Type B pancreatic cell (in vitro differentiated cells): ENCODE measurements at regions not wholly inside any gene's neighbourhood (a gene's known extent, or its start where the extent isn't known, plus 50 kb on each side); places are given as distances from the start of the nearest gene placed in this dataset.
"Not testable (repeated sequence)": the region's sequence is repeated elsewhere in the genome, so short reads cannot be mapped to it uniquely, and the experiment has no call there.

Source experiments
- DNase-seq: peaks from one replicate; pipeline ENCODE4 v3.0.0; 2021; ENCODE audit warnings: mixed read lengths; ENCODE audit not compliant: unreplicated experiment; ENCODE audit errors: extremely low spot score
- H3K27ac Mint-ChIP-seq: 2 replicates; pipeline ENCODE4 v1.8.0; 2021; ENCODE audit warnings: mild to moderate bottlenecking, mixed read lengths
- H3K27me3 Mint-ChIP-seq: 2 replicates; pipeline ENCODE4 v1.8.0; 2021; ENCODE audit warnings: mixed read lengths
- H3K36me3 Mint-ChIP-seq: 2 replicates; pipeline ENCODE4 v1.8.0; 2021; ENCODE audit warnings: mixed read lengths
- H3K4me1 Mint-ChIP-seq: one replicate; pipeline ENCODE4 v1.8.0; 2021; ENCODE audit warnings: mixed read lengths; ENCODE audit not compliant: unreplicated experiment
- H3K4me3 Mint-ChIP-seq: 2 replicates; pipeline ENCODE4 v1.8.0; 2021; ENCODE audit warnings: mild to moderate bottlenecking, mixed read lengths
- H3K9me3 Mint-ChIP-seq: 2 replicates; pipeline ENCODE4 v1.8.0; 2021; ENCODE audit warnings: mixed read lengths
- CTCF ChIP-seq: fragments of 200-600 bp; sonication (generic); conservative IDR thresholded peaks from 2 replicates; pipeline ENCODE4 v1.5.0; 2021; ENCODE audit warnings: antibody characterized with exemption, mild to moderate bottlenecking

GRCh38 chrX:150099316-150099715, 161.0 kb upstream of the EOLA2 start:
- H3K36me3 Mint-ChIP-seq: no peaks in the 10 kb centered on the region
- no peak for TF ChIP-seq CTCF
- no peak overlapping the region for H3K27ac Mint-ChIP-seq
- H3K4me1 Mint-ChIP-seq: no peaks in the 10 kb centered on the region
- DNase-seq: no peak
- no peaks in the 10 kb centered on the region for H3K27me3 Mint-ChIP-seq
- no peaks in the 10 kb centered on the region for H3K9me3 Mint-ChIP-seq
- H3K4me3 Mint-ChIP-seq: no peak overlapping the region

GRCh38 chrX:150100261-150100660, 162.0 kb upstream of the EOLA2 start:
- DNase-seq: no peak
- Mint-ChIP-seq H3K36me3 (no peaks in the 10 kb centered on the region), H3K27ac (no peak overlapping the region), H3K9me3 (no peaks in the 10 kb centered on the region), H3K27me3 (no peaks in the 10 kb centered on the region), H3K4me3 (no peak overlapping the region), H3K4me1 (no peaks in the 10 kb centered on the region)
- TF ChIP-seq CTCF: no peak

- Mint-ChIP-seq H3K9me3 (no peaks in the 10 kb centered on the region), H3K27ac (no peak overlapping the region), H3K36me3 (no peaks in the 10 kb centered on the region), H3K27me3 (no peaks in the 10 kb centered on the region), H3K4me1 (no peaks in the 10 kb centered on the region), H3K4me3 (no peak overlapping the region)
- TF ChIP-seq CTCF: no peak
- DNase-seq: no peak
Measured at GRCh38 chrX:150118476-150118875, 180.2 kb upstream of the EOLA2 start.

- H3K4me3 Mint-ChIP-seq: no peak overlapping the region
- no peaks in the 10 kb centered on the region for H3K27me3 Mint-ChIP-seq
- no peak for TF ChIP-seq CTCF
- DNase-seq: no peak
- H3K36me3 Mint-ChIP-seq: no peaks in the 10 kb centered on the region
- no peaks in the 10 kb centered on the region for H3K9me3 Mint-ChIP-seq
- H3K4me1 Mint-ChIP-seq: no peaks in the 10 kb centered on the region
- H3K27ac Mint-ChIP-seq: no peak overlapping the region
Measured at GRCh38 chrX:150119323-150119722, 181.0 kb upstream of the EOLA2 start.

- not testable (repeated sequence) for H3K27ac Mint-ChIP-seq, H3K27me3 Mint-ChIP-seq, DNase-seq, H3K9me3 Mint-ChIP-seq, H3K4me3 Mint-ChIP-seq, H3K4me1 Mint-ChIP-seq, H3K36me3 Mint-ChIP-seq
Measured at GRCh38 chrX:150125045-150125444, 186.8 kb upstream of the EOLA2 start.

GRCh38 chrX:150127216-150127615, 188.9 kb upstream of the EOLA2 start:
- H3K9me3 Mint-ChIP-seq: no peaks in the 10 kb centered on the region
- no peak overlapping the region for H3K27ac Mint-ChIP-seq
- no peak for DNase-seq
- H3K4me3 Mint-ChIP-seq: no peak overlapping the region
- H3K36me3 Mint-ChIP-seq: no peaks in the 10 kb centered on the region
- no peak for TF ChIP-seq CTCF
- H3K27me3 Mint-ChIP-seq: peaks cover 3% of the 10 kb centered on the region
- H3K4me1 Mint-ChIP-seq: no peaks in the 10 kb centered on the region
